DND-41 (cell line): ENCODE measurements at regions not wholly inside any gene's neighbourhood (a gene's known extent, or its start where the extent isn't known, plus 50 kb on each side); places are given as distances from the start of the nearest gene placed in this dataset.

Experiments used
- EZH2 ChIP-seq: IDR thresholded peaks from 3 replicates; pipeline ENCODE4 v1.6.1; 2012; ENCODE audit warnings: borderline replicate concordance, low read depth, mild to moderate bottlenecking, moderate library complexity, low read length, inconsistent platforms; ENCODE audit not compliant: severe bottlenecking
- TF ChIP-seq, protein P1 (sequence below): IDR thresholded peaks from 2 replicates; pipeline ENCODE4 v1.5.1; 2012; ENCODE audit warnings: borderline replicate concordance, low read length, moderate library complexity, mild to moderate bottlenecking; ENCODE audit not compliant: poor library complexity, severe bottlenecking; ENCODE audit errors: extremely low read depth

GRCh38 chr1:98078596-98078995, 157.8 kb upstream of the DPYD start:
- TF ChIP-seq, protein P1, sequence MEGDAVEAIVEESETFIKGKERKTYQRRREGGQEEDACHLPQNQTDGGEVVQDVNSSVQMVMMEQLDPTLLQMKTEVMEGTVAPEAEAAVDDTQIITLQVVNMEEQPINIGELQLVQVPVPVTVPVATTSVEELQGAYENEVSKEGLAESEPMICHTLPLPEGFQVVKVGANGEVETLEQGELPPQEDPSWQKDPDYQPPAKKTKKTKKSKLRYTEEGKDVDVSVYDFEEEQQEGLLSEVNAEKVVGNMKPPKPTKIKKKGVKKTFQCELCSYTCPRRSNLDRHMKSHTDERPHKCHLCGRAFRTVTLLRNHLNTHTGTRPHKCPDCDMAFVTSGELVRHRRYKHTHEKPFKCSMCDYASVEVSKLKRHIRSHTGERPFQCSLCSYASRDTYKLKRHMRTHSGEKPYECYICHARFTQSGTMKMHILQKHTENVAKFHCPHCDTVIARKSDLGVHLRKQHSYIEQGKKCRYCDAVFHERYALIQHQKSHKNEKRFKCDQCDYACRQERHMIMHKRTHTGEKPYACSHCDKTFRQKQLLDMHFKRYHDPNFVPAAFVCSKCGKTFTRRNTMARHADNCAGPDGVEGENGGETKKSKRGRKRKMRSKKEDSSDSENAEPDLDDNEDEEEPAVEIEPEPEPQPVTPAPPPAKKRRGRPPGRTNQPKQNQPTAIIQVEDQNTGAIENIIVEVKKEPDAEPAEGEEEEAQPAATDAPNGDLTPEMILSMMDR: no peak
- no peak for TF ChIP-seq EZH2
